Muscle layer of colon (tissue), 2 donors: ENCODE measurements at regions not wholly inside any gene's neighbourhood (a gene's known extent, or its start where the extent isn't known, plus 50 kb on each side); places are given as distances from the start of the nearest gene placed in this dataset.
"Not testable (repeated sequence)": the region's sequence is repeated elsewhere in the genome, so short reads cannot be mapped to it uniquely, and the experiment has no call there.

Experiments
- H3K27ac ChIP-seq: one replicate; pipeline ENCODE4 v1.7.0; 2013; ENCODE audit warnings: low read depth, mild to moderate bottlenecking, low read length, moderate library complexity
- H3K27me3 ChIP-seq, 2 donors: one replicate each; pipeline ENCODE4 v1.7.0; 2013; ENCODE audit warnings: low read length in 2 of 2, mild to moderate bottlenecking in 2 of 2; ENCODE audit not compliant: insufficient read depth in 2 of 2, control insufficient read depth in 1 of 2
- H3K36me3 ChIP-seq: one replicate; pipeline ENCODE4 v1.7.0; 2013; ENCODE audit warnings: mild to moderate bottlenecking, low read length; ENCODE audit not compliant: insufficient read depth
- H3K4me1 ChIP-seq: one replicate; pipeline ENCODE4 v1.7.0; 2013; ENCODE audit warnings: mild to moderate bottlenecking, low read length; ENCODE audit not compliant: insufficient read depth
- H3K4me3 ChIP-seq, 2 donors: one replicate each; pipeline ENCODE4 v1.7.0; 2013; ENCODE audit warnings: low read length in 2 of 2, low read depth in 1 of 2, mild to moderate bottlenecking in 1 of 2, moderate library complexity in 1 of 2
- H3K9ac ChIP-seq: one replicate; pipeline ENCODE4 v1.7.0; 2013; ENCODE audit warnings: low read length
- H3K9me3 ChIP-seq: one replicate; pipeline ENCODE4 v1.7.0; 2013; ENCODE audit warnings: mild to moderate bottlenecking, low read length
- donor health status: abdominal sarcoma.
- donor health status: Adenocarcinoma of cecum.

- no peak overlapping the region for H3K9ac ChIP-seq
- H3K9me3 ChIP-seq = no peaks in the 10 kb centered on the region
- no peak overlapping the region for H3K27ac ChIP-seq
- H3K27me3 ChIP-seq = no peaks in the 10 kb centered on the region
- no peak overlapping the region for H3K4me3 ChIP-seq
- no peaks in the 10 kb centered on the region for H3K4me1 ChIP-seq
- no peaks in the 10 kb centered on the region for H3K36me3 ChIP-seq
Measured at GRCh38 chr3:22704166-22704565, 499.0 kb upstream of the UBE2E2 start.

GRCh38 chr3:22704571-22705354 lies 498.4 kb upstream of the UBE2E2 start:
- Histone ChIP-seq H3K27me3 (no peaks in the 10 kb centered on the region), H3K9ac (no peak overlapping the region), H3K4me3 (no peak overlapping the region), H3K36me3 (no peaks in the 10 kb centered on the region), H3K4me1 (no peaks in the 10 kb centered on the region), H3K9me3 (no peaks in the 10 kb centered on the region), H3K27ac (no peak overlapping the region)

GRCh38 chr3:22706922-22707321 lies 496.2 kb upstream of the UBE2E2 start:
- H3K9me3 ChIP-seq, H3K36me3 ChIP-seq, H3K27ac ChIP-seq, H3K4me3 ChIP-seq, H3K4me1 ChIP-seq, H3K9ac ChIP-seq, H3K27me3 ChIP-seq: not testable (repeated sequence)

- H3K9ac ChIP-seq = no peak overlapping the region
- no peaks in the 10 kb centered on the region for H3K9me3 ChIP-seq
- no peaks in the 10 kb centered on the region for H3K4me1 ChIP-seq
- H3K4me3 ChIP-seq = no peak overlapping the region
- no peaks in the 10 kb centered on the region for H3K27me3 ChIP-seq
- no peaks in the 10 kb centered on the region for H3K36me3 ChIP-seq
- H3K27ac ChIP-seq = no peak overlapping the region
Measured at GRCh38 chr3:22713936-22714335, 489.2 kb upstream of the UBE2E2 start.

GRCh38 chr3:22714749-22715148 lies 488.4 kb upstream of the UBE2E2 start:
- Histone ChIP-seq H3K9ac (no peak overlapping the region), H3K36me3 (no peaks in the 10 kb centered on the region), H3K4me3 (no peak overlapping the region), H3K9me3 (no peaks in the 10 kb centered on the region), H3K4me1 (no peaks in the 10 kb centered on the region), H3K27ac (no peak overlapping the region), H3K27me3 (no peaks in the 10 kb centered on the region)

- no peaks in the 10 kb centered on the region for H3K9me3 ChIP-seq
- no peaks in the 10 kb centered on the region for H3K36me3 ChIP-seq
- H3K9ac ChIP-seq = no peak overlapping the region
- H3K4me3 ChIP-seq = no peak overlapping the region
- no peaks in the 10 kb centered on the region for H3K27me3 ChIP-seq
- H3K4me1 ChIP-seq = no peaks in the 10 kb centered on the region
- H3K27ac ChIP-seq = no peak overlapping the region
Measured at GRCh38 chr3:22720596-22720995, 482.5 kb upstream of the UBE2E2 start.

- H3K27me3 ChIP-seq = no peaks in the 10 kb centered on the region
- no peaks in the 10 kb centered on the region for H3K36me3 ChIP-seq
- H3K4me1 ChIP-seq = no peaks in the 10 kb centered on the region
- H3K9ac ChIP-seq = no peak overlapping the region
- H3K27ac ChIP-seq = no peak overlapping the region
- no peaks in the 10 kb centered on the region for H3K9me3 ChIP-seq
- no peak overlapping the region for H3K4me3 ChIP-seq
Measured at GRCh38 chr3:22724420-22724819, 478.7 kb upstream of the UBE2E2 start.

- Histone ChIP-seq H3K9me3 (no peaks in the 10 kb centered on the region), H3K27ac (no peak overlapping the region), H3K27me3 (no peaks in the 10 kb centered on the region), H3K4me3 (no peak overlapping the region), H3K9ac (no peak overlapping the region), H3K4me1 (no peaks in the 10 kb centered on the region), H3K36me3 (no peaks in the 10 kb centered on the region)
Measured at GRCh38 chr3:22728406-22728805, 474.7 kb upstream of the UBE2E2 start.

GRCh38 chr3:22729212-22729611 lies 473.9 kb upstream of the UBE2E2 start:
- Histone ChIP-seq H3K9me3 (no peaks in the 10 kb centered on the region), H3K9ac (no peak overlapping the region), H3K27me3 (no peaks in the 10 kb centered on the region), H3K36me3 (no peaks in the 10 kb centered on the region), H3K4me1 (no peaks in the 10 kb centered on the region), H3K4me3 (no peak overlapping the region), H3K27ac (no peak overlapping the region)

GRCh38 chr3:22729981-22730380 lies 473.1 kb upstream of the UBE2E2 start:
- Histone ChIP-seq H3K27ac (no peak overlapping the region), H3K9ac (no peak overlapping the region), H3K4me3 (no peak overlapping the region), H3K36me3 (no peaks in the 10 kb centered on the region), H3K27me3 (no peaks in the 10 kb centered on the region), H3K9me3 (no peaks in the 10 kb centered on the region), H3K4me1 (no peaks in the 10 kb centered on the region)

GRCh38 chr3:22730701-22731100 lies 472.4 kb upstream of the UBE2E2 start:
- Histone ChIP-seq H3K4me3 (no peak overlapping the region), H3K9ac (no peak overlapping the region), H3K9me3 (no peaks in the 10 kb centered on the region), H3K4me1 (no peaks in the 10 kb centered on the region), H3K27ac (no peak overlapping the region), H3K27me3 (no peaks in the 10 kb centered on the region), H3K36me3 (no peaks in the 10 kb centered on the region)

GRCh38 chr3:22731901-22732300 lies 471.2 kb upstream of the UBE2E2 start:
- Histone ChIP-seq H3K36me3 (no peaks in the 10 kb centered on the region), H3K9ac (no peak overlapping the region), H3K4me1 (no peaks in the 10 kb centered on the region), H3K27ac (no peak overlapping the region), H3K4me3 (no peak overlapping the region), H3K27me3 (no peaks in the 10 kb centered on the region), H3K9me3 (no peaks in the 10 kb centered on the region)
